ENCODE measurements at regions not wholly inside any gene's neighbourhood (a gene's known extent, or its start where the extent isn't known, plus 50 kb on each side); places are given as distances from the start of the nearest gene placed in this dataset.

DNA sequence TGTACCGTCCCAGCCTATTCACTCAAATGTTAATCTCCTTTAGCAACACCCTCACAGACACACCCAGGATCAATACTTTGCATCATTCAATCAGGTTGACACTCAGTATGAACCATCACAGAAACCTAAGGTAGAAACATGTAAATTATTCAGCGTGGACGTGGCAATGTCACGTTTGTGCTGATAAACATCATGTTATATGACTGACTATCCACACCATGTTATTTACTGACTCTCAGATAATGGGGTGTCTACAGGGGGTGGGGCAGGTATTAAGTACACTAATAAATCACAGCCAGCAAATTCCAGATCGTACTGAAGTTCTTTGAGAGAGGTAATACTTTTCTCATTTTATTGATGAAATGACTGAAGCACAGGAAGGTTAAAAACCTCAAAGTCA, 280.0 kb downstream of the C12orf75 start:
- no peak for DNase-seq (ENCODE audit: extremely low spot score in 2 of 2)
- TF ChIP-seq POLR2A (IDR thresholded peaks at IDR 0.05) (no peak), POLR2AphosphoS5 (IDR thresholded peaks at IDR 0.05; ENCODE audit: insufficient read depth in 1 of 2, low read depth in 1 of 2) (no peak)
- TF ChIP-seq, protein P1, sequence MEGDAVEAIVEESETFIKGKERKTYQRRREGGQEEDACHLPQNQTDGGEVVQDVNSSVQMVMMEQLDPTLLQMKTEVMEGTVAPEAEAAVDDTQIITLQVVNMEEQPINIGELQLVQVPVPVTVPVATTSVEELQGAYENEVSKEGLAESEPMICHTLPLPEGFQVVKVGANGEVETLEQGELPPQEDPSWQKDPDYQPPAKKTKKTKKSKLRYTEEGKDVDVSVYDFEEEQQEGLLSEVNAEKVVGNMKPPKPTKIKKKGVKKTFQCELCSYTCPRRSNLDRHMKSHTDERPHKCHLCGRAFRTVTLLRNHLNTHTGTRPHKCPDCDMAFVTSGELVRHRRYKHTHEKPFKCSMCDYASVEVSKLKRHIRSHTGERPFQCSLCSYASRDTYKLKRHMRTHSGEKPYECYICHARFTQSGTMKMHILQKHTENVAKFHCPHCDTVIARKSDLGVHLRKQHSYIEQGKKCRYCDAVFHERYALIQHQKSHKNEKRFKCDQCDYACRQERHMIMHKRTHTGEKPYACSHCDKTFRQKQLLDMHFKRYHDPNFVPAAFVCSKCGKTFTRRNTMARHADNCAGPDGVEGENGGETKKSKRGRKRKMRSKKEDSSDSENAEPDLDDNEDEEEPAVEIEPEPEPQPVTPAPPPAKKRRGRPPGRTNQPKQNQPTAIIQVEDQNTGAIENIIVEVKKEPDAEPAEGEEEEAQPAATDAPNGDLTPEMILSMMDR (IDR thresholded peaks at IDR 0.05) = no peak
- intact Hi-C loops (cut with DNase I) = no loop called here
- Histone ChIP-seq H3K4me1 (no peaks in the 10 kb centered on the region), H3K27me3 (no peaks in the 10 kb centered on the region), H3K36me3 (no peaks in the 10 kb centered on the region), H3K4me3 (no peak overlapping the region), H3K27ac (no peak overlapping the region), H3K9me3 (no peaks in the 10 kb centered on the region)

DNA sequence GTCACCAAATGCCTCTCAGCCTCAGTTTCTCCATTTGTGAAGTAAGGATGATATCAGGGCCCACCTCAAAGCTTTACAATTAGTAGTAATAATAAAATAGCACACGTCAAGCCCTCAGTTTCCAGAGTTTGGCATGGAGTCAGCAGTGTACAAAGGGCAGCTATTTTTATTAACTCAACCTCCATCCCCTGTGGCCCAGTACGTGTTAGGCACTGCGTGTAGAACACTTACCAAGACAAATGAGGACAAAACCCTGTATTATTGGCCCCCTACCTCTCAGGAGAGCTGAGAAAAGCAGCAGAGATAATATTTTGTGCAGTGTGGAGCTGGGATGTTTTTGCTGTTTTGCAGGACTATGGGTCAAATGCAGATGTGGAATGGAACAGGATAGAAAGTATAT, 280.8 kb downstream of the C12orf75 start:
- intact Hi-C loops (cut with DNase I) = no loop called here
- Histone ChIP-seq H3K4me3 (no peak overlapping the region), H3K27me3 (no peaks in the 10 kb centered on the region)

DNA sequence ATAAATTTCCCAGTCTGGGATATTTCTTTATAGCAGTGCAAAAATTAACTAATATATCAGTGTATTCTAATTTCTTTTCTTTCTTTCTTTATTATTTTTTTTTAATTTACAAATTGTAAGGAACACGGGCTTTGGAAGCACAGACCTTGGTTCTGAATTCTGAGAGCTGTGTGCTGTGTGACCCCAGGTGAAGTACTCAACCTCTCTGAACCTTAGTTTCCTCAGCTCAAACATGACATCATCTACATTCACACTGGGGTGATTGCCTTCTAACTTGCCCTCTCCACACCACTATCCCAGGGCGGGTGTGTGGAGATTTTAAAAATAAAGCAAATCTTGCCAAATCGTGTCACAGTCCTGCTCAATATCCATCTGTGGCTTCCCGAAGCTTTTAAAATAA, 282.8 kb downstream of the C12orf75 start:
- intact Hi-C loops (cut with DNase I) = no loop called here
- DNase-seq (ENCODE audit: extremely low spot score in 2 of 2) = no peak
- Histone ChIP-seq H3K9me3 (no peaks in the 10 kb centered on the region), H3K36me3 (no peaks in the 10 kb centered on the region), H3K27ac (no peak overlapping the region), H3K4me3 (no peak overlapping the region), H3K27me3 (no peaks in the 10 kb centered on the region), H3K4me1 (no peaks in the 10 kb centered on the region)
- TF ChIP-seq POLR2A (IDR thresholded peaks at IDR 0.05) (no peak), POLR2AphosphoS5 (IDR thresholded peaks at IDR 0.05; ENCODE audit: insufficient read depth in 1 of 2, low read depth in 1 of 2) (no peak)
- TF ChIP-seq, protein P1 (IDR thresholded peaks at IDR 0.05) = no peak

More for the DNA sequence above, 280.8 kb downstream of the C12orf75 start:
- Histone ChIP-seq H3K9me3 (no peaks in the 10 kb centered on the region), H3K4me1 (no peaks in the 10 kb centered on the region), H3K36me3 (no peaks in the 10 kb centered on the region), H3K27ac (no peak overlapping the region)
- TF ChIP-seq, protein P1 (IDR thresholded peaks at IDR 0.05) = no peak
- TF ChIP-seq POLR2A (IDR thresholded peaks at IDR 0.05) = no peak
- TF ChIP-seq POLR2AphosphoS5 (IDR thresholded peaks at IDR 0.05; ENCODE audit: insufficient read depth in 1 of 2, low read depth in 1 of 2) = no peak
- no peak for DNase-seq (ENCODE audit: extremely low spot score in 2 of 2)

DNA sequence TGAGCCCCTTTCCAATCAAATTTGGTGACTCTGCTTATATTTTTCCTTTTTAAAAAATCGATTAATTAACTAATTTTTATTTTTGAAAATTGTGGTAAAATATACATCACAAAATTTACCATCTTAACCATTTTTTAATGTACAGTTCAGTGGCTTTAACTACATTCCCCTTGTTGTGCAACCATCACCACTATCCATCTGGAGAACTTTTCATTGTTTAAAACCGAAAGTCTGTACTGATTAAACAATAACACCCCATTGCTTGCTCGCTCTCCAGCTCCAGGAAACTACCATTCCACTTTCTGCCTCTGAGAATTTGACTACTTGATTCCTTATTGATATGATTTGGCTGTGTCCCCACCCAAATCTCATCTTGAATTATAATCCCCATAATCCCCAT, 283.4 kb downstream of the C12orf75 start:
- DNase-seq (ENCODE audit: extremely low spot score in 2 of 2) = no peak
- Histone ChIP-seq H3K36me3 (no peaks in the 10 kb centered on the region), H3K4me3 (no peak overlapping the region), H3K27me3 (no peaks in the 10 kb centered on the region), H3K27ac (no peak overlapping the region), H3K4me1 (no peaks in the 10 kb centered on the region), H3K9me3 (no peaks in the 10 kb centered on the region)
- TF ChIP-seq POLR2AphosphoS5 (IDR thresholded peaks at IDR 0.05; ENCODE audit: insufficient read depth in 1 of 2, low read depth in 1 of 2) (no peak), POLR2A (IDR thresholded peaks at IDR 0.05) (no peak)
- TF ChIP-seq, protein P1 (IDR thresholded peaks at IDR 0.05) = no peak
- intact Hi-C loops (cut with DNase I) = no loop called here

DNA sequence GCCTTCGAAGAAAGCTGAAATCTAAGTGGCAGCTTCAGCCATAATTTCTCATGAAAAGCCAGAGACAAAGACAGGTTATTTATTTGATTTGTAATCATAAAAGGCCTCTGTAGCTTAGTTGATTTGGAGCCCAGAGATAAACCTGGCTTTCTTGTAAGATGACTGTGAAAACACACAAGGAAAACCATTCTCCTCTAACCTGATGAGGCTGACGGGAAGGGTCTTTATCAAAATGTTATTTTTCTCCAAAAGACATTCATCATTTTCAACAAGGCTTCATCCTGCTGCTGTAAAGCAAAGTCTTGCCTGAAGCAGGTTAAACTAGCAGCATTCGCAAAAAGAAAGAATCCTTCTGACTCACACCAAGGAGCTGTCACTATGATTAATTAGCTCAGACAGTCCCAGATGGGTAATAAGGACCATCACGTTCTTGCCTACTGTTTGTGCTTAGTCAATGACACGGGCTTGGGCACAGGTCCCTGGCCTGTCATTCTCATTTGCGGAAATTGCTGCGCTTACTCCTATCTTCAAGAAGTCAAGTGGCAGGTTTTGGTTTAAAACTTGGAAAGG, 286.6 kb downstream of the C12orf75 start:
- H3K9me3 ChIP-seq = no peaks in the 10 kb centered on the region
- intact Hi-C loops (cut with DNase I) = no loop called here
- no peaks in the 10 kb centered on the region for H3K27me3 ChIP-seq
- TF ChIP-seq POLR2A (IDR thresholded peaks at IDR 0.05) = no peak
- TF ChIP-seq POLR2AphosphoS5 (IDR thresholded peaks at IDR 0.05; ENCODE audit: insufficient read depth in 1 of 2, low read depth in 1 of 2) = peak in 1 of 2 donors; percentile 71
- no peak overlapping the region for H3K4me3 ChIP-seq
- no peaks in the 10 kb centered on the region for H3K4me1 ChIP-seq
- no peaks in the 10 kb centered on the region for H3K36me3 ChIP-seq
- H3K27ac ChIP-seq = no peak overlapping the region
- no peak for DNase-seq (ENCODE audit: extremely low spot score in 2 of 2)
